ENCODE measurements at regions not wholly inside any gene's neighbourhood (a gene's known extent, or its start where the extent isn't known, plus 50 kb on each side); places are given as distances from the start of the nearest gene placed in this dataset.
A peak's percentile ranks its signal among the peaks of the same experiment; 100 is the strongest.

GRCh38 chr1:188220051-188220450 is 1391.3 kb downstream of the PLA2G4A start:
- Histone ChIP-seq H2AK5ac (ENCODE audit: low read length) (no peak overlapping the region), H2BK5ac (ENCODE audit: low read length) (no peak overlapping the region), H3K4me2 (ENCODE audit: low read length) (no peak overlapping the region), H2BK120ac (ENCODE audit: low read depth, low read length) (no peak overlapping the region), H3K23ac (ENCODE audit: low read length) (no peak overlapping the region), H3K79me1 (ENCODE audit: low read length) (no peaks in the 10 kb centered on the region), H3K27me3 (ENCODE audit: insufficient read depth, low read length, poor library complexity) (no peaks in the 10 kb centered on the region), H3K4me1 (ENCODE audit: control insufficient read depth, low read depth, low read length) (no peaks in the 10 kb centered on the region), H3K4me3 (ENCODE audit: low read length) (no peak overlapping the region), H3K27ac (ENCODE audit: low read depth, low read length) (no peak overlapping the region), H3K9ac (ENCODE audit: low read length) (no peak overlapping the region), H4K5ac (ENCODE audit: low read length) (no peak overlapping the region), H4K8ac (ENCODE audit: low read depth, low read length) (no peak overlapping the region), H3K36me3 (ENCODE audit: control insufficient read depth, insufficient read depth, low read length) (no peaks in the 10 kb centered on the region), H3K18ac (ENCODE audit: low read length) (no peak overlapping the region), H3K56ac (ENCODE audit: low read length) (no peak overlapping the region), H3K79me2 (ENCODE audit: control insufficient read depth, insufficient read depth, low read length) (no peaks in the 10 kb centered on the region), H3K4ac (ENCODE audit: low read depth, low read length) (no peak overlapping the region), H2BK15ac (replicated peaks; ENCODE audit: low read depth) (no peak overlapping the region)
- no peak for DNase-seq
- WGBS (ENCODE audit: extremely low coverage, insufficient coverage, low lambda C conversion rate) = no CpG with 5 or more reads among the region's 1 CpG

- Histone ChIP-seq H2BK5ac (ENCODE audit: low read length) (no peak overlapping the region), H2BK15ac (replicated peaks; ENCODE audit: low read depth) (no peak overlapping the region), H3K4me2 (ENCODE audit: low read length) (no peak overlapping the region), H3K27ac (ENCODE audit: low read depth, low read length) (no peak overlapping the region), H4K5ac (ENCODE audit: low read length) (no peak overlapping the region), H4K8ac (ENCODE audit: low read depth, low read length) (no peak overlapping the region), H2BK120ac (ENCODE audit: low read depth, low read length) (no peak overlapping the region), H2AK5ac (ENCODE audit: low read length) (no peak overlapping the region), H3K79me2 (ENCODE audit: control insufficient read depth, insufficient read depth, low read length) (no peaks in the 10 kb centered on the region), H3K4me3 (ENCODE audit: low read length) (no peak overlapping the region), H3K18ac (ENCODE audit: low read length) (no peak overlapping the region), H3K9ac (ENCODE audit: low read length) (no peak overlapping the region), H3K27me3 (ENCODE audit: insufficient read depth, low read length, poor library complexity) (no peaks in the 10 kb centered on the region), H3K56ac (ENCODE audit: low read length) (no peak overlapping the region), H3K79me1 (ENCODE audit: low read length) (no peaks in the 10 kb centered on the region), H3K4ac (ENCODE audit: low read depth, low read length) (no peak overlapping the region), H3K4me1 (ENCODE audit: control insufficient read depth, low read depth, low read length) (no peaks in the 10 kb centered on the region), H3K23ac (ENCODE audit: low read length) (no peak overlapping the region), H3K36me3 (ENCODE audit: control insufficient read depth, insufficient read depth, low read length) (no peaks in the 10 kb centered on the region)
- no peak for DNase-seq
Measured at GRCh38 chr1:188224263-188224662, 1395.5 kb downstream of the PLA2G4A start.

- Histone ChIP-seq H3K4me2 (ENCODE audit: low read length) (no peak overlapping the region), H2BK5ac (ENCODE audit: low read length) (no peak overlapping the region), H3K27ac (ENCODE audit: low read depth, low read length) (no peak overlapping the region), H3K4ac (ENCODE audit: low read depth, low read length) (no peak overlapping the region), H2BK15ac (replicated peaks; ENCODE audit: low read depth) (no peak overlapping the region), H3K9ac (ENCODE audit: low read length) (no peak overlapping the region), H3K4me1 (ENCODE audit: control insufficient read depth, low read depth, low read length) (no peaks in the 10 kb centered on the region), H3K79me1 (ENCODE audit: low read length) (no peaks in the 10 kb centered on the region), H2BK120ac (ENCODE audit: low read depth, low read length) (no peak overlapping the region), H3K79me2 (ENCODE audit: control insufficient read depth, insufficient read depth, low read length) (no peaks in the 10 kb centered on the region), H3K4me3 (ENCODE audit: low read length) (no peak overlapping the region), H2AK5ac (ENCODE audit: low read length) (no peak overlapping the region), H4K8ac (ENCODE audit: low read depth, low read length) (no peak overlapping the region), H3K27me3 (ENCODE audit: insufficient read depth, low read length, poor library complexity) (no peaks in the 10 kb centered on the region), H3K18ac (ENCODE audit: low read length) (no peak overlapping the region), H3K36me3 (ENCODE audit: control insufficient read depth, insufficient read depth, low read length) (no peaks in the 10 kb centered on the region), H4K5ac (ENCODE audit: low read length) (no peak overlapping the region), H3K56ac (ENCODE audit: low read length) (no peak overlapping the region), H3K23ac (ENCODE audit: low read length) (no peak overlapping the region)
- DNase-seq = no peak
- WGBS (ENCODE audit: extremely low coverage, insufficient coverage, low lambda C conversion rate) = no CpG with 5 or more reads among the region's 1 CpG
Measured at GRCh38 chr1:188225975-188226374, 1397.2 kb downstream of the PLA2G4A start.

- Histone ChIP-seq H2BK15ac (replicated peaks; ENCODE audit: low read depth) (no peak overlapping the region), H3K56ac (ENCODE audit: low read length) (no peak overlapping the region), H3K23ac (ENCODE audit: low read length) (no peak overlapping the region), H3K4ac (ENCODE audit: low read depth, low read length) (no peak overlapping the region), H4K8ac (ENCODE audit: low read depth, low read length) (no peak overlapping the region), H3K79me1 (ENCODE audit: low read length) (no peaks in the 10 kb centered on the region), H3K36me3 (ENCODE audit: control insufficient read depth, insufficient read depth, low read length) (no peaks in the 10 kb centered on the region), H3K9ac (ENCODE audit: low read length) (no peak overlapping the region), H3K4me2 (ENCODE audit: low read length) (no peak overlapping the region), H3K4me1 (ENCODE audit: control insufficient read depth, low read depth, low read length) (no peaks in the 10 kb centered on the region), H3K27me3 (ENCODE audit: insufficient read depth, low read length, poor library complexity) (no peaks in the 10 kb centered on the region), H2BK120ac (ENCODE audit: low read depth, low read length) (no peak overlapping the region), H2AK5ac (ENCODE audit: low read length) (no peak overlapping the region), H2BK5ac (ENCODE audit: low read length) (no peak overlapping the region), H4K5ac (ENCODE audit: low read length) (no peak overlapping the region), H3K4me3 (ENCODE audit: low read length) (no peak overlapping the region), H3K79me2 (ENCODE audit: control insufficient read depth, insufficient read depth, low read length) (no peaks in the 10 kb centered on the region), H3K27ac (ENCODE audit: low read depth, low read length) (no peak overlapping the region), H3K18ac (ENCODE audit: low read length) (no peak overlapping the region)
- peak; percentile 2 for DNase-seq
Measured at GRCh38 chr1:188228623-188229022, 1399.9 kb downstream of the PLA2G4A start.

- H2AK5ac ChIP-seq (ENCODE audit: low read length) = no peak overlapping the region
- no peaks in the 10 kb centered on the region for H3K4me1 ChIP-seq (ENCODE audit: control insufficient read depth, low read depth, low read length)
- no peak overlapping the region for H4K5ac ChIP-seq (ENCODE audit: low read length)
- H2BK120ac ChIP-seq (ENCODE audit: low read depth, low read length) = no peak overlapping the region
- H3K4me3 ChIP-seq (ENCODE audit: low read length) = no peak overlapping the region
- no peak overlapping the region for H3K4me2 ChIP-seq (ENCODE audit: low read length)
- no peaks in the 10 kb centered on the region for H3K79me1 ChIP-seq (ENCODE audit: low read length)
- WGBS (ENCODE audit: extremely low coverage, insufficient coverage, low lambda C conversion rate) = no CpG with 5 or more reads among the region's 2 CpGs
- H3K27ac ChIP-seq (ENCODE audit: low read depth, low read length) = no peak overlapping the region
- no peak overlapping the region for H3K18ac ChIP-seq (ENCODE audit: low read length)
- H3K27me3 ChIP-seq (ENCODE audit: insufficient read depth, low read length, poor library complexity) = no peaks in the 10 kb centered on the region
- H2BK5ac ChIP-seq (ENCODE audit: low read length) = no peak overlapping the region
- no peak overlapping the region for H4K8ac ChIP-seq (ENCODE audit: low read depth, low read length)
- no peaks in the 10 kb centered on the region for H3K79me2 ChIP-seq (ENCODE audit: control insufficient read depth, insufficient read depth, low read length)
- H2BK15ac ChIP-seq (replicated peaks; ENCODE audit: low read depth) = no peak overlapping the region
- H3K23ac ChIP-seq (ENCODE audit: low read length) = no peak overlapping the region
- no peak for DNase-seq
- H3K56ac ChIP-seq (ENCODE audit: low read length) = no peak overlapping the region
- H3K9ac ChIP-seq (ENCODE audit: low read length) = no peak overlapping the region
- no peaks in the 10 kb centered on the region for H3K36me3 ChIP-seq (ENCODE audit: control insufficient read depth, insufficient read depth, low read length)
- H3K4ac ChIP-seq (ENCODE audit: low read depth, low read length) = no peak overlapping the region
Measured at GRCh38 chr1:188237573-188238348, 1409.0 kb downstream of the PLA2G4A start.

GRCh38 chr1:188240772-188241406 is 1412.1 kb downstream of the PLA2G4A start:
- Histone ChIP-seq H3K9ac (ENCODE audit: low read length) (no peak overlapping the region), H3K4me2 (ENCODE audit: low read length) (no peak overlapping the region), H3K4me1 (ENCODE audit: control insufficient read depth, low read depth, low read length) (no peaks in the 10 kb centered on the region), H3K4ac (ENCODE audit: low read depth, low read length) (no peak overlapping the region), H3K18ac (ENCODE audit: low read length) (no peak overlapping the region), H3K79me1 (ENCODE audit: low read length) (no peaks in the 10 kb centered on the region), H3K4me3 (ENCODE audit: low read length) (no peak overlapping the region), H2AK5ac (ENCODE audit: low read length) (no peak overlapping the region), H4K8ac (ENCODE audit: low read depth, low read length) (no peak overlapping the region), H3K27me3 (ENCODE audit: insufficient read depth, low read length, poor library complexity) (no peaks in the 10 kb centered on the region), H3K36me3 (ENCODE audit: control insufficient read depth, insufficient read depth, low read length) (no peaks in the 10 kb centered on the region), H3K79me2 (ENCODE audit: control insufficient read depth, insufficient read depth, low read length) (no peaks in the 10 kb centered on the region), H4K5ac (ENCODE audit: low read length) (no peak overlapping the region), H2BK5ac (ENCODE audit: low read length) (no peak overlapping the region), H2BK120ac (ENCODE audit: low read depth, low read length) (no peak overlapping the region), H3K56ac (ENCODE audit: low read length) (no peak overlapping the region), H2BK15ac (replicated peaks; ENCODE audit: low read depth) (no peak overlapping the region), H3K23ac (ENCODE audit: low read length) (no peak overlapping the region), H3K27ac (ENCODE audit: low read depth, low read length) (no peak overlapping the region)
- WGBS (ENCODE audit: extremely low coverage, insufficient coverage, low lambda C conversion rate) = no CpG with 5 or more reads among the region's 3 CpGs
- DNase-seq = no peak
